Activated CD8-positive, alpha-beta memory T cell treated with anti-CD3 and anti-CD28 coated beads for 24 hours (primary cell): ENCODE measurements at regions not wholly inside any gene's neighbourhood (a gene's known extent, or its start where the extent isn't known, plus 50 kb on each side); places are given as distances from the start of the nearest gene placed in this dataset.
A peak's percentile ranks its signal among the peaks of the same experiment; 100 is the strongest.

ENCODE experiments used
- DNase-seq: peaks from one replicate; pipeline ENCODE4 v3.0.0-alpha.2; 2020

DNA sequence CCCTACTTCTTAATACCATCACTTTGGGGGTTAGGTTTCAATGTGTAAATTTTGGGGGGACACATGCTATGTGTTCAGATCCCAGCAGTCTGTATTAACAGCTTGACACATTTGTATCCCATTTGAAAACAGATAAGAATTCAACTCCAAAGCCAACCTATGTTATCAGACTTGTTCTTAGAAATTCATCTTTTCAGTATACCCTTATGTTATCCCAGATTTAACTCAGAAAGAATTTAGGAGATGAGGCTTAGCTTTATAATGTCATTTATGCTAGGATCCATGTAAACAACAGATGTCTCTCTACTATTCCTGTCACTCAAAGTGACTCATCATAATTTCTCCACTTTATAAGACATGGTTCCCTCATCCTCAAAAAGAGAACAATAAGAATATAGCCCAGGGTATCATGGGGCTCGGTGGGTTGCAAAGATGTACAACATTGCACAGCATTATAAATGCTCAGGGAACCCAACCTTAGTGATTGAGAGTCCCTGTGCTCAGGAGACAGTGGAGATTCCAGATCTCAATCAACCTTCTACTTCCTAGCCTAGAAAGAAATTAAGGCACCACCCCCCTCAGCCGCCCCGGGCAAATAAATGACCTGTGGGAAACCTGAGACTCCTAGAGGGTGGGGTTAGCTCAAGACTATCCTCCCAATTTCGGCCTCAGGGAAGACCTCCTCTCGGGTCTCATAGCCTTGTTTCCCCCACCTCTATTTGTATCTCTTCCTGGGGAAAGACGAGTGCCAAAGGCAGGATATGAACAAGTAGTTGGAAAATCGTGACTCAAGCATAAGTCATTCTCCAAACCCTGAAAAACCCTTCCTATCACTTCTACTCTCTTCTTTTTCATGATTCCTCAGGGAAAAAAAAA lies 265.1 kb upstream of the CAMK1G start:
- DNase-seq: no peak

DNA sequence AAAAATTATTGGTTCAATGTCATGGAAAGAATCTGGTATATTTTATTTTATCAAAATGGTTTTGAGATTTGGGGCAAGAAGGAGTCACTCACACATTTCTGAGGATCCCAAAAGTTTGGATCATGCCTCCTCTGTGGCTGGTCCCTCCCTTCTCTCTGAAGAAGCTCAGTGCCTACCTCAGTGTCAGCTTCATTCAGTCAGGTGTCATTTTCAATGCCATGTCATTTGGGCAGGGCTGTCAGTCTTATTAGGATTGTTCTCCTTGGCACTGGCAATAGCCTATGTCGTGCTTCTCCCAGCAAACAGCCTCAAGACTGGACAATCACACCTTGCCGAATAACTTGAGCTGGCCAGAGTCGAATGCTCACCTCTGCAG lies 264.5 kb upstream of the CAMK1G start:
- DNase-seq: no peak

DNA sequence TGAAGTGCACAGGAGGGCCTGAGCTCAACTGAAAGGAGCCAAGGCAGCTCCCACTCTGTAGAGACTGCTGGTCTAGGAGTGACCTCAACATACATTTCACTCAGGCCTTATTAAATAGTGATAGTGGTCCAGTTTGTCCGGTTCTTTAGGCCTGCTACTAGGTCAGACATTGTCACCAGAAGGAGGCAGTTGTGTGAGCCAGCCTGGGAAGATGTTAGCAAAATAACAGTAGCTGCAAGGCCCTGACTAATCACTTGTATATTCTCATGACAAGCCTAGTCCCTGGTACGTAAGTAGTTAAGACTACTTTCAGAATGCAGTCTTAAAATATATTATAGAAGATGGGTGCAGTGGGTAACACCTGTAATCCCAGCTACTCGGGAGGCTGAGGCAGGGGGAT lies 264.0 kb upstream of the CAMK1G start:
- DNase-seq: no peak

DNA sequence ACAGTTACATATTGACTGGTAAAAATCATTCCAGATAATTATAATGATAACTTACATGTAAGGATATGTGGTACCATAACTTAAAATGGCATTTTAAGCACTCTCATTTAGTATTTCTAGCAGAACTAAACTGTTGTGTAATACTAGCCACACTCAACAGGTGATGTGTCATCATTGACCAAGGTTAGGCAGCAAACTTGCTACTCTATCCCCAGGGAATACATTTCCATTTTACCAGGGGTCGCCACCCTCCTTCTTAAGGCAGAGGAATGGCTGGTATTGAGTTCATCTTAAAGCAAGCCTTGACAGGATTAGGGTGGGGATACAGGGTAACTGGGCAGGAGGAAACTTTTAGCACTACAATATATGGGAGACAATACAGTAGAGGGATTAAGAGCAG lies 259.8 kb upstream of the CAMK1G start:
- no peak for DNase-seq

DNA sequence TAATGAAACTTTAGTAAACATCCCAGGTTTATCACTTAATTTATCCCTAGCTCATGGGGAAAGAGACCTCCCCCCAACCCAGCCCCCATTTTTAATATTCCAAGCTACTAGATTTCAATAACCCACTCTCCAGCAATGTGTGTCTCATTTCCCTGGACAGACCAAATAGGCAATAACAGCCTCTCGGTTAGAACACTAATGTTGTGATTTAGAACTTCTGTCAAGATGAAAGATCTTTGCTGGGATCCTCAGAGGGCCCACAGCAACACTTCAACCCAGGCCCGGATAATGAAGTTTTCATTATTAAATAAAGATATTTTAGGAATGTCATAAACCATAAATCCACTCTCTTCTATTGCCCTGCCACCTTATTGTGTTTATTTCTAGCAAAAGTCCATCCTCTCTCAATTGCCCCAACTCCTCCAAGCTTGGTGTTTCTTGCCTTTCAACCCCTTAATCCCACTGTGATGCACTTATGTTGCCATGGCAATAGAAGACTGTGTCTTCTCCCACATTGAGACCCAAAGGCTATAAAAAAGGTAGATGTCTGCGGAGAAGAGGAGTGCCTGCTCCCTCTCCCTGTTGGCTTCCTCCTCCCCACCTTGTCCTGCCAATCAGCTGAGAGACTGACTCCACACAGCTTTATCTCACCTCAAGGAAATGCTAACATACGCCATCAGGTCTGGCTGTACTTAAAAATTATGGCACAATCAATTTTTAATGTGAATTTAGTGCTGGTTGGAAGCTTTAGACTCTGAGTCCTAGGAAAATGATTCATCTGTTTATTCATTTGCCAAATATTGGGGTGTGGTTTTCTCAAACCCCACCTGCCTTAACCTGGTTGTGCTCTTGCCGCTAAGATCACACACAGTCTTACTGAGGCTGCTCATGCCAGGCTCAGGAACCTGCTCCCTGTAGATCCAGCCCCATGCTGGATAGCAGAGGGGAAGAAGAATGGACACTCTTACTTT lies 258.3 kb upstream of the CAMK1G start:
- DNase-seq: no peak

DNA sequence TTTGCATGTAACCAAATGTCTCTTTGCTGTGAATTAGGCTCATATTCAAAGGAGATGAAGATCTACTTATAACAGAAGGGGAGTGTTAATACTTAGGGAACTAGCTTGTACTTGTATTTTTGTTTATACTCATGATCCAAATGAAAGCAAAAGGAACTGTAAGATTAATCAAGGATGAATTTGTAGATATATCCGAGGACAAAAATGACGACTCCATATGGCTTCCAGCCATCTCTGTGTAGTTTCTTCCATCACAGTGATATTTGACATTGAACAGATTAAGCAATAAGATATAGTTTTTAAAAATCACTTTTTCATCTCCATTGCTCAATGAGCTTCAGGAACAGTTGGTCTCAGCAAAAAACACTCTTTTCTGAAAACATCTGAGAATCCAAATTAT lies 257.4 kb upstream of the CAMK1G start:
- DNase-seq: no peak

DNA sequence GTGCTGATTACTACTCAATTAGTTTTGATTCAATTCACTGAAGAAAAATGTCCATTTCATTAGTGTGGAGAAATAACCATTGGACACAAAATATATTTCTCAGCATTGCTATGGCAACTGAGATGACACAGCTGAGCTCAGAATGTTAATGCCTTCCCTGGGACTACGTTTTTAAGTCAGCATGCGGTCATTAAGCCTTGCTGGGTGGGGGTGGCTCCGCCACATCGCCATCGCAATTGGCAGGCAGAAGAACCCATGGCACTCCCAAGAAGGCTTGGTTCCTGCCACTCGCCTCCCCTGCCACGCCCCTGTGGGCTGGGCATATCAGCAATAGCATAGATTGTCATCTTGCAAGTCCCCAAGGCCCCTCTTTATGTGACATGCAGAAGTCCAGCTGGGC lies 256.7 kb upstream of the CAMK1G start:
- DNase-seq: no peak

DNA sequence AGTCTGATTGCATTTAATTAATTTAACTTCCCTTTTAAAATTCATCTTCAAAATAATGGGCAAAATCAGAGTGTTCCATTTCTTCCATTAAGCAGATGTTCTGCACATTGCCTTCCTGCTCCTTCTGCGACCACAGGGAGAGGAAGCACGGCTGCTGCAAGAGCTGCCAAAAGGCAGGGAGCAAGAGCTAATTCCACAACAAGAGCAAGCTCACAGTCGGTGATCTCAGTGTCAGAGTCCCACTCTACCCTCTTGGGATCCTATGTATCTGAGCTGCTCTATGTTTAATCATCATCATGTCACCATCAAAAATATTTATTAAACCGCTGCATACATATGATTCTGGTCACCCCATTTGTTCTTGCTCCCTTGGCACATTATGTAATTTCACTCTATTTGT lies 255.3 kb upstream of the CAMK1G start:
- DNase-seq: no peak

DNA sequence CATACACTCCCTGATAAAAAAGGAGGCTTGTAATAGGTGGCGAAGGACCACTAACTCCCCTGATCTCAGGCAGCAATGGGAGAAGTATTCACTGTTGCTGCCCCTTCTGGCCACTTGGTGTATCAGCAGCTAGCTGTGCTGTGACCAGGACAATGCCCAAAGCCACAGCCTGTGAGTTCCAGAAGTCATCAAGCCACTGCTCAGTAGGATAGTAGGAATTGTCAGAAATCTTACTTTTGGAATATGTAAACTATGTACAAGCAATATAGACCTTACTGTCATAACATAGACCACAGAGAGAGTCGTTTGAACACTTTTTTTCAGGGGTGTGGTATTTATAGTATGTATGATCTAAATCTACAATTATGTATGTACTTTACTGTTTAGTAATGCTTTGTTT lies 248.3 kb upstream of the CAMK1G start:
- no peak for DNase-seq

DNA sequence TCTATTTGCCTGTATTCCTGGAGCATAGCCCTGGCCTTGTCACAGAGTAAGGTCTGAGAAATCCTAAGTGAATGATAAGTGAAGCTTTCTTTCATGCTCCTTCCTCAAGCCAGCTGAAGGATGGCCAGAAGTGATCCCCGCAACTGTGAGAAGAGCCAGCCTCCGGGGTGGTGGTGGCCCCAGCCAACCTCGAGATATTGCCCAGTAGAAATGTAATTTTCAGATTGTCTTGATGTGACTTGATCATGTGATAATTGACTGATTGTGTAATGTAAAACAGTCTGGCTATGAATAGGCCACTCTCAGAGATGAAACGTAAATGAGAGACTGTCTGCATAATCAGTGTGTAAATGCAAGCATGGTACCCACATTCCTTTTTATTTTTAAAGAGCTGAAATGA lies 242.4 kb upstream of the CAMK1G start:
- DNase-seq: no peak

DNA sequence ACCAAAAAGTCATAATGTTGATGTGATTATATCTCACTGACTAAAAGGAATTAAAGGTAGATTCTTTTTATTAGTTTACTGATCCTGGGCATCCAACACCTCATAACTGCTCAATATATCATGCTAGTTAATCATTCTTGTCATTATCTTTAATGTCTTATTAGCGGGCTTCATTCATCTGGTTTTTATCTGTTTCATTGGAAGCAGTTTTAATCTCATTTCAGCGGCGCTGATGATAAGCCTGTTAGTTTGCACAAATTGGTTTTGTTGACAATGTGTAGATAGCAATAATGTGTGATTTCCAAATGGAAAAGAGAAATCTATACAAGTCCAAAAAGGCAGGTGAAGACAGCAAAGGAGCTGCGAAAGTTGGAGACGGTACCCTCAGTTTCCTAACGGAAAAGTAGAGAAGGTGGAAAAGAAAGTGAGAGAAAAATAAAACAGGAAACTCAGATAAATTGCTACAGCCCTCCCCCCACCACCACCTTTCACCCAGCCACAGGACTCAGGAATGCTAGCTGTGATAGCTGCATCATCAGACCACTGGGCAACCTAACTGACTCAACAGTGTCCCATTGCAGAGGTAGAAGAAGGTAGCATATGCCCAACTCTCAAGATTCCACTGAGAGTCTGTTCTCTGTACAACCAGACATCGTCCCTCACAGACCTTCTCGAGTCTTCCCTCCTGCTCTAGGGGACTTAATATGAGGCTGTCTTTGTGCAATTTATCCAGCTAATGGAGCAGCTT lies 241.7 kb upstream of the CAMK1G start:
- no peak for DNase-seq

DNA sequence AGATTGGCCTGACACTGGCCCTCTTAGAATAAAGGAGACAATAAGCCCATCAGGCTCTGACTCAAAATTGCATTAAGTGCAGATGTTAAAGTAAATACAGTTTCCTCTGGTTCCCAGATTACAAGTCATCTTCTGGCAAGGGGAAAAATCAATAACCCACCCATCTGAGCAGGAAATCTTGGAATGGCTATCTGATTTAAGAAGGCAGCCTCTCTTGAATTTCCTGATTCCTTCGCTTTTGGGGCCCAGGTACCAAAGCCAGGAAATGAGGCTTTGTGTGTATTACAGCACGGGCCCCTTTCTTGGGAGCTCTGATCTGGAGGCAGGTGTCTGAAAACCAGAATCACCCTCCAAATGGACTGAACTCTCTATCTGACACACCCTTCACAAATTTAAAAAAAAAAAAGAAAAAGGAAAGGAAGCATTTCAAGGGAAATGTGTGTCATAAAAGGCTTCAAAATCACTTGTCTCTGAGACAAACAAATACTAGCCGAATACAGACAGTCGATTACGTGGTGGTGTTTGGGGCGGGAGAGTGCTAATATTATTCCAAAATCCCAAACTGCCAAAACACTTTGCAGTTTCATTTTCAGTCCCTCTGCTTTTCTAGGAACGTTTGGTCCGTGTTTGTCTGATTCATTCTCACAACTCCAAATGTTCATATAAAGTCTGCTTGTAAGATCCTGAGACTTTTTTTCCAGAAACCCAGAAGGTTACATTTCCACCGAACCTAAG lies 240.9 kb upstream of the CAMK1G start:
- DNase-seq: no peak

DNA sequence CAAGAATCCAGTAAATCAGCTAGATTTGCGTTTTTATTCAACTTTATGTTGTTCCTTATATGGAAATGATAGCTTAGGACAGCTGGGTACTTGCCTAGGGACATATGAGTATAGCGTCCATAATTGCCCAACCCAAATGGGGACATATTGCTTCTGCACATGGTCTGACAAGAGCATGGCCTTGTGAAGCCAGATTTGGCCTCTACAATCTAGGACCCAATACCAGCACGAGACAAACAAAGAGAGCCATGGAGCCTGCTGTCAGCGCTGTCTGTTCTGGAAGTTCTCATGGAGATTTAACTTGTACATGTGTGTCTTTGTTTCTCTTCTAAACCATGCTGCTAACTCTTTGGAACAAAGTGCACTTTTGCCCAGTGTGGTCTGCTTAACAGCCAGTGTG lies 240.0 kb upstream of the CAMK1G start:
- no peak for DNase-seq

DNA sequence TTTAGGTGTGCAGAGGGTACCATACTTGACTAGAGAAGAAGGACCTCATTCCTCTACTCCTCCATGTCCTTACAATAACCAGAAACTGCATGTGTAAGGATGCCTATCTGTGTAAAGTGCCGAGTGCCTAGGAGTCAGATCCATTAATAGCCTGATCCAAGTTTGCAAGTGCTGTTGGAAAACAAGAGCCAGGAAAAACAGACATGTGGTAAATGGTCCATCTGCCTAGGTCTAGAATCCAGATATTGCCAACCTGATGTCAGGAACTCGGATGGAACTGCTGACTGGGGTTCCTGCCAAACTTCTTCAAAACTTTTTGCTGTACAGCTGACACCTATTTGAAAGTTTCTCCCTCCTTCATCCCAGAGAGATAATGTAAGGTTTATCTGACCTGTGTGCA lies 239.4 kb upstream of the CAMK1G start:
- no peak for DNase-seq

DNA sequence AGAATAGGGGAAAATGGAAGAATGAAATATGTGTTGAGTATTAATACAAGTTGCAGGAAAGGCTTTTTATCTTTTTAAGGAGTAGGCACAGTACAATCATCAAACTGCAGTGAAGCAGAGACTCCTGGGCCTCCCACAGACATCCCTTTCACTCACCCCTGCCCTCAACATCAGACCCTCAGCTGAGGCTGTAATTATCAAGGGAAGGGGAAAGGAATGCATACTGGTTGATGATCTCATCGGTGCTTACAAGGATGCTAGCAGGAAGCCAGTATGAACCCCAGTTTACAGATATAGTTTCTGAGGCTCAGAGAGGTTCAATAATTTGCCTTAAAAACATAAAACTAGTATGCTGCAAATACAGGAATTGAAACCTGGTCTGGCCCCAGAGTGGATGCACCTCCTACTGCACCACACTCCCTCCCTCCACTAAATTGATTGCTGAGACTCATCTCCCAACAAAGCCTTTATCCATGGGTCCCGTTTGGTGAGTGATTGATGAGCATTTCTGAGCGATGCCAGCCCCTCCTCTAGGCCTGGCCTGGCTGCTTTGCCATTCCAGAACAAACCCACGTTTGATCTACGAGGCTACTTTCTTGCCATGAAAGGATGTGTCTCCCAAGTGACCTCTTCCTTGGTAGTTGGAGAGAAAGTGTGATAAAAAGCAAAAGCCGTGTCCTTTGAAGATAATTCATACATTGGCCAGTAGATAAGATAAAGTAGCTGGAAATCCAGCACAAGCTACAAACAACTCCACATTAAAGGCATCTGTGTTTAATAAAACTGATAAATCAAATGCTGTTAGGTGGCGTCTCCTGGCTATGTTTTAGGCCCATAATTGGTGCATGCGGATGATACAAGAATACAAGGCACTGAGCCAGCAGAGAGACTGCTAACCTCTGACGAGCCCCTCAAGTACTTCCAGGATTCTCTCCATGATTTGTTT lies 233.9 kb upstream of the CAMK1G start:
- no peak for DNase-seq

DNA sequence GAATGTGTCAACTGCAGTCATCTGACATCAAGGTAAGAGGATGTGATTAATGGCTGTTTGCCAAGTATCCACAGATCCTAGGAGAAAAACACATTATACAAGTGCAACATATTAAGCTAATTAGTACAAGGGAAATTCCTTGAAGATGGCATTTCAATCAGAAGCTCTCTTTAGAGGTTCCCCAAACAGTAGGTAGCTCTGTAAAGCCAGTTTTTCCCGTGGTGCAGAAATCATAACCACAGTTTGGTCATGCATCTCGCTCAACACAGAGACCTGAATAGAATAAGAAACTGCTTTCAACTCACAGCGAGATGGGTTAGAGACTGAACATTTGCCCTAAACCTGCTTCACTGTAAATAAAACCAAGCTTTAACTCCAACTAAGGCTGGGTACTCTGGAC lies 230.5 kb upstream of the CAMK1G start:
- no peak for DNase-seq

DNA sequence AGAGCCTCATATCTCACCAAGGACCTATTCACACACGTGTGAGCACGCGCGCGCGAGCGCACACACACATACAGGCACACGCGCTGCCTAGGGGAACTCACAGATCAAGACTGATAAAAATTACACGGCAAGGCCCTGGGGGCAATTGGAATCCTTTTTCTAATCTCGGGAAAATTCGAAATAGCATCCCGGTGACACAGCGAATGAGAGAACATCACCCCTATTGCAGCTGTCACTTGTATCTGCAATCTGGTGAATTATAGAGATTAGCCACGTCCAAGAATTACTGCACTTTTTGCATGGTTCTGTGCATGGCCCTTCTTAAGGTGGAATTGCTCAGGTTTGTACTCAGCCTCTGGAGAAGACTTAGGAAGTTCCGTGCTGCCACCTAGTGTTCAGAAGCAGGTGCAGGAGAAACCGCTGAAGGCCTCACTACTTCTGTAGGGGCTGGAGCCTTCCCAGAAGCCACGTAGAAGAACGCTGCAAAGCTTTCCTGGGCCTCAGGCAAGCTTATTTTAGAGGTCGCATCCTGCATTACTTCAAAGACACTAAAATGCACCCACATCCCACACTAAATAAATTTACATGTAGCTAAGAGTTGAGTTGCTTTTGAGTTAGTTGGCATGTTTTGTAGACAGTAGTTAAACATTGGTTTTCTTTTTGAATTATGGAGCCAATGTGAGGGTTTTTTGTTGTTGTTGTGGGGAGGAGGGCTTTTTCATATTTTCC lies 229.2 kb upstream of the CAMK1G start:
- peak; percentile 61 for DNase-seq

DNA sequence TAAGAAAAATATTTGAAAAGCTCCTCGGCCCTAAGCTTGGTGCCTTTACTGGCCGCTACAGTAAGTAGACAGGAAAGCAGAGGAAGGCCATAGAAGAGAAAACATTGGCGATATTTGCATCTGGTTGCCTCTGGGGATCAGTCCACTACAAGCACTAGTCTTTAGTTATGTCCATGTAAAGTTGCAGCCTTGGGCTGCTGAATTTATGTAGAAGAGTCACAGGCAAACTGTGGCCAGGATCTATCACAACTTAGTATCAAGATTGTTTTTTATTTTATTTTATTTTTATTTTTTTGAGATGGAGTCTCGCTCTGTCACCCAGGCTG lies 228.7 kb upstream of the CAMK1G start:
- no peak for DNase-seq

DNA sequence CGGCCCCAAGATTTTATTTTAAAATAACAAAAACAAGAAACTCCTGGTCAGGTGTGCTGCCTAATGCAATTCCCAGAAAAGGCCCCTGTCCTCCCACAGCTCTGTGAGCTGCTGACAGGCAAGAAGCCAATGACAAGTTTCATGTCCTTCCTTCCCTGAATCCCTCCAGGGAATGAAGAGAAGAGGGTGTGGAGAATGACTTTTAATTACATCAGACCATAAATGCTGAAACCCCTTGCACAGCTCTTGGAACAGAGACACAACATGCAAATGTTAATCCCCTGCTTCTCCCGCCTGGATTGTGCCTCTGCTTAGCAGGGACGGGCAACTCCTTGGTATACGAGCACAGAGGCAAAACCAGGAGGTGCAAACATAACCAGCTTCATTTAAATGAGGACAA lies 228.1 kb upstream of the CAMK1G start:
- no peak for DNase-seq

DNA sequence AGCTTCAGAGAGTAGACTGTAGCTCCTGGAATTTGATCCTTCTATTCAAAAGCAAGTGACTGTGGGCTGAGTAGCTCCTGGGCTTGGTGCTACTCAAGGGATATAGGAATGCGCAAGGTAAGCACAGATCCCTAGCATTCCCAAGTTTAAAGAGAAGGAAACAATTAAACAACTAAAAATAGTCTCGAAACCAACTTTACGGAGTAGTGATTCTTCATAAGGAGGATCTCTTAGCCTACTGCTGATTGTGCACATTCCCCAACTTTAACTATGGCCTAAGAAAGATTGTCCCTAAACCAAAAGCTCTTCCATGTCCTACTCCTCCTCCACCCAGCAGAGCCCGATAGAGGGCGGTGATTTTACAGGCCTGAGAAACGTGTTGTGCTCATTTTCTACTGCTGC lies 226.5 kb upstream of the CAMK1G start:
- DNase-seq: no peak

DNA sequence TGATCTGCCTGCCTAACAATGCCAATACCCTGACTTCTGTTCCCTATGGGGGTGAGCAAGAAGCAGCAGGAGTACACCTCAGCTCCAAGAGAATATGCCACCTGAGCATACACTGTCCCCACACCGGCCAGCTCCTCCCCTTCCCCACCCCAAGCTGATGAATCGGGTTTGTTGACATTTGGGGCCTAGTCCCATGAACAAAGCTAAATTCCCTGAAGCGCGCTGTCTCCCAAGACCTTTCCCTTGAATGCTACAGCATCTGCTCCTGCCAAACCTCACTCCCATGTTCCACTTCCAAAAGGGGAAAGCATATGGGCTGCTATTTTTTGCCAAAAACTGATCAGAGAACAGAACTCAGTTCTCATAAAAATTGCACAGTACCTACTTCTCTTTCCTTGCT lies 220.4 kb upstream of the CAMK1G start:
- DNase-seq: no peak
